GM06990 (cell line): ENCODE measurements at regions not wholly inside any gene's neighbourhood (a gene's known extent, or its start where the extent isn't known, plus 50 kb on each side); places are given as distances from the start of the nearest gene placed in this dataset.

ENCODE experiments used
- DNase-seq: peaks from one replicate; pipeline ENCODE4 v3.0.0-alpha.2; 2011; ENCODE audit not compliant: insufficient read length; ENCODE audit errors: extremely low read depth
- H3K27me3 ChIP-seq: replicated peaks from 2 replicates; pipeline ENCODE4 v1.6.0; 2011; ENCODE audit warnings: low read length; ENCODE audit not compliant: control insufficient read depth, insufficient read depth
- H3K36me3 ChIP-seq: 2 replicates; pipeline ENCODE4 v1.5.1; 2011; ENCODE audit warnings: low read length; ENCODE audit not compliant: control insufficient read depth, insufficient read depth
- H3K4me3 ChIP-seq: replicated peaks from 2 replicates; pipeline ENCODE4 v1.5.1; 2011; ENCODE audit warnings: low read depth, mild to moderate bottlenecking, control low read depth, low read length
- TF ChIP-seq, protein P1 (sequence below): IDR thresholded peaks from 2 replicates; pipeline ENCODE4 v1.5.1; 2011; ENCODE audit warnings: low read length, control low read depth, mild to moderate bottlenecking, inconsistent platforms; ENCODE audit not compliant: insufficient read depth, poor library complexity, severe bottlenecking

DNA sequence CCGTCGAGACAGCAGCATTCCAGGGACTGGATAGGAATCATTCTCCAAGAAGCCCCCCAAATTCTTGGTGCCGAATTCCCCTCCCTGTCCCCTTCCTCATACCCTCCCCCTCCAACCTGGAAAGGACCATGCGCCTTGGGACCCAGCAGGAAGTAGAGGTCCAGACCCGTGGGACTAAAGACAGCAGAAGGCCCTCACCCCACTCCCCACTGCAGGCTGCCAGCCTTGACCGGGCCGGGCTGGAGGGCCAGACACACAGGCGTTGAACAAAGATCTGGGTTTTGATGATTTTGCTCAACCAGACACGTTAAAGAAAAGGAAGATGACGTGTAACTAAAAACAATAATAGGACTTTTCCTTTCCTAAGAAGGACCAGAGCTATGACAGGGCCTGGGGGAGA is 286.5 kb downstream of the NPHP4 start:
- TF ChIP-seq, protein P1, sequence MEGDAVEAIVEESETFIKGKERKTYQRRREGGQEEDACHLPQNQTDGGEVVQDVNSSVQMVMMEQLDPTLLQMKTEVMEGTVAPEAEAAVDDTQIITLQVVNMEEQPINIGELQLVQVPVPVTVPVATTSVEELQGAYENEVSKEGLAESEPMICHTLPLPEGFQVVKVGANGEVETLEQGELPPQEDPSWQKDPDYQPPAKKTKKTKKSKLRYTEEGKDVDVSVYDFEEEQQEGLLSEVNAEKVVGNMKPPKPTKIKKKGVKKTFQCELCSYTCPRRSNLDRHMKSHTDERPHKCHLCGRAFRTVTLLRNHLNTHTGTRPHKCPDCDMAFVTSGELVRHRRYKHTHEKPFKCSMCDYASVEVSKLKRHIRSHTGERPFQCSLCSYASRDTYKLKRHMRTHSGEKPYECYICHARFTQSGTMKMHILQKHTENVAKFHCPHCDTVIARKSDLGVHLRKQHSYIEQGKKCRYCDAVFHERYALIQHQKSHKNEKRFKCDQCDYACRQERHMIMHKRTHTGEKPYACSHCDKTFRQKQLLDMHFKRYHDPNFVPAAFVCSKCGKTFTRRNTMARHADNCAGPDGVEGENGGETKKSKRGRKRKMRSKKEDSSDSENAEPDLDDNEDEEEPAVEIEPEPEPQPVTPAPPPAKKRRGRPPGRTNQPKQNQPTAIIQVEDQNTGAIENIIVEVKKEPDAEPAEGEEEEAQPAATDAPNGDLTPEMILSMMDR, result no peak
- no peaks in the 10 kb centered on the region for H3K36me3 ChIP-seq
- H3K27me3 ChIP-seq, result no peaks in the 10 kb centered on the region
- H3K4me3 ChIP-seq, result no peak overlapping the region
- no peak for DNase-seq

DNA sequence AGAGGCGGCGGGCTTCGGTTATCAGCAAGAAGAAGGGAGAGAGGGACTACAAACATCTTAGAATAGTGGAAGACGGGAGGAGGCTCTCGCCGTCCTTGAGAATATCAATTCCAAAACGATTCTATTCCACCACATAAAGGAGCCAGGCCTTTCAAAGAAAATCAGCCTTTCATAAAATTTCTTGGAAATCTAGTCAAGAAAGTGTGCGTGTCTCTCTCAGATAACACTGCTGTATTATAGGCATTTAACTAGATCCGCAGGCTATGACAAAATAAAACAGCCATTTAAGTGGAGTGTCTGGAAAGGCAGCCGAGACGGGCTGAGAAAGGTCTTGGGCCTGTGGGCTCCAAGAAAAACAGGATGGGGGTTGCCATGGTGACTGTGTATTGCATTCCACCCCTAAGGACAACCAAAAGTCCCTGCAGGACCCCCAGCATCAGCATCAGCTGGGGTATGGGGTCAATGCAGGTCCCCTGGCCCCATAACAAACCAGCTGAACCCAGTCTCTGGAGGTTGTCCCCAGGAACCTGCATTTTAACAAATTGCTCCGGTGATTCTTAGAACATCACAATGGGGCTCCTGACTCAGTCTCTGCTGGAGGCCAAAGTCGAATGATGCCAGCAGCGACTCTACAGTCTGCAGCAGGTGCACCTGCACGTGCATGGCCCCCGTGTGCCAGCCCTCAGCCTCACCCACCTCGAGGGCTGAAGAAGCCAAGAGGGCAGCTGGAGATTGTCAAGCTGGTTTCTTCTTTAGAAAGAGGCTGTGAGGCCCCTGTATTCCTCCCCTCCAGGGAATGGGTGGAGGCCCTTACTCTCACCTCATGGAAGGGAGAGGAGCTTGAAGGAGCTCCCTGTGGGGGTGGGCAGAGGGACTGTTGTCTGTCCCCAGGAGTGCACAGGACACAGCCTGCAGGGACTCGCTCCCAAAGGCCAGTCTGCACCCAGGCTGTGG is 287.4 kb downstream of the NPHP4 start:
- TF ChIP-seq, protein P1, result no peak
- H3K4me3 ChIP-seq, result no peak overlapping the region
- H3K27me3 ChIP-seq, result no peaks in the 10 kb centered on the region
- H3K36me3 ChIP-seq, result no peaks in the 10 kb centered on the region
- DNase-seq, result no peak

DNA sequence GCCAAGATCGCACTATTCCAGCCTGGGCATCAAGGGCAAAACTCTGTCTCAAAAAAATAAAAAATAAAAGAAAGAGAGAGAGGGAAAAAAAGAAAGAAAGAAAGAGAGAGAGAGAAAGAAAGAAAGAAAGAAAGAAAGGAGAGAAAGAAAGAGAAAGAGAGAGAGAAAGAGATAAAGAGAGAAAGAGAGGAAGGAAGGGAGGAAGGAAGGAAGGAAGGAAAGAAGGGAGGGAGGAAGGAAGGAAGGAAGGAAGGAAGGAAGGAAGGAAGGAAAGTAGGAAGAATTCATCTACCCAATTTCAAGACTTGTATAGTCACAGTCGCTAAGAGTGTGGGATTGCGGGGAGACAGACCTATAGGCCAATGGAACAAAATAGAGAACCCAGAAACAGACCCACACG is 290.6 kb downstream of the NPHP4 start:
- H3K36me3 ChIP-seq, result no peaks in the 10 kb centered on the region
- no peaks in the 10 kb centered on the region for H3K27me3 ChIP-seq
- no peak for DNase-seq
- H3K4me3 ChIP-seq, result no peak overlapping the region
- TF ChIP-seq, protein P1, result no peak

DNA sequence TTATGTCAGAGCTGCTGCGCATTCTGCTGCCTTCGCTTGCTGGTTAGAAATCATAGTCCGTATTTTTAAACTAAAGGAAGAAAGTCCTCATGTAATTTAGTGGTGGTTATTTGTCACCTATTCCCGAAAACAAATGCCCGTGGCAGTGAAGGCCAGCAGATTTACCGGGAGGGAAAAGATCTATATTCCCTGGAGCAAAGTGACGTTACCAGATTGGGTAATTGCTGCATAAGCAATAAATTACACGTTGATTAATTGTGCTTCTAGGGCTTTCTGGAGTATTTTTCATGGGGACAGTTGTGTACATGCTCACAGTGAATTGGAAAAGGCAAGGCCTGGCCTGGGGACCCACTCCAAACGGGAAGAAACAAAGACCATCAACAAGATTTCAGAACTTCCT is 298.7 kb downstream of the NPHP4 start:
- no peaks in the 10 kb centered on the region for H3K36me3 ChIP-seq
- no peak overlapping the region for H3K4me3 ChIP-seq
- H3K27me3 ChIP-seq, result no peaks in the 10 kb centered on the region; the same call in 1 of the 2 replicates
- TF ChIP-seq, protein P1, result no peak
- no peak for DNase-seq

DNA sequence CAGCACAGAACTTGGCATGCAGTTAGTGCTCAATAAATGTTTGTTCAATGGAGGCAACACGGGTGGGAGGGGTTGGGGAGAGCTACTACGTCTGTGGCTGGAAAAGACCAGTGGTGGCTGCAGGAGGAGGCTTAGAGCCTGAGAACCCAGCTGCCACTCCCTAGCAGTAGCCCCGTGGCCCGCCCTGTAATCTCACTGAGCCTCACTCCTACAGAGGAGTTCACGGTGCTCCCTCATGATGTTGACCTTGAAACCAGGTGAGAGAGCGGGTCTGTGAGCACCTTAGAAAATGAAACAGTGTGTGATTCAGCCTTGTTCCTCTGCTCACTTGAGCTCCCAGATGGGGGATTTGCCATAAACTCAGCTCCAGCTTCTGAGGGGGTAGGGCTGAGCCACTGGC is 299.6 kb downstream of the NPHP4 start:
- TF ChIP-seq, protein P1, result no peak
- H3K36me3 ChIP-seq, result no peaks in the 10 kb centered on the region
- DNase-seq, result no peak
- H3K4me3 ChIP-seq, result no peak overlapping the region
- no peaks in the 10 kb centered on the region; the same call in 1 of the 2 replicates for H3K27me3 ChIP-seq
